22Rv1 (cell line): ENCODE measurements at regions not wholly inside any gene's neighbourhood (a gene's known extent, or its start where the extent isn't known, plus 50 kb on each side); places are given as distances from the start of the nearest gene placed in this dataset.

Experiments used
- ZFX ChIP-seq: fragments of 450-650 bp; IDR thresholded peaks from 2 replicates; pipeline ENCODE4 v1.6.1; 2017; ENCODE audit warnings: antibody characterized with exemption, borderline replicate concordance
- TF ChIP-seq, protein P1 (sequence below): fragments of 450-650 bp; IDR thresholded peaks from 2 replicates; pipeline ENCODE4 v1.5.1; 2017; ENCODE audit warnings: mild to moderate bottlenecking

GRCh38 chr2:59276917-59277316 is 1035.8 kb upstream of the FANCL start:
- TF ChIP-seq, protein P1, sequence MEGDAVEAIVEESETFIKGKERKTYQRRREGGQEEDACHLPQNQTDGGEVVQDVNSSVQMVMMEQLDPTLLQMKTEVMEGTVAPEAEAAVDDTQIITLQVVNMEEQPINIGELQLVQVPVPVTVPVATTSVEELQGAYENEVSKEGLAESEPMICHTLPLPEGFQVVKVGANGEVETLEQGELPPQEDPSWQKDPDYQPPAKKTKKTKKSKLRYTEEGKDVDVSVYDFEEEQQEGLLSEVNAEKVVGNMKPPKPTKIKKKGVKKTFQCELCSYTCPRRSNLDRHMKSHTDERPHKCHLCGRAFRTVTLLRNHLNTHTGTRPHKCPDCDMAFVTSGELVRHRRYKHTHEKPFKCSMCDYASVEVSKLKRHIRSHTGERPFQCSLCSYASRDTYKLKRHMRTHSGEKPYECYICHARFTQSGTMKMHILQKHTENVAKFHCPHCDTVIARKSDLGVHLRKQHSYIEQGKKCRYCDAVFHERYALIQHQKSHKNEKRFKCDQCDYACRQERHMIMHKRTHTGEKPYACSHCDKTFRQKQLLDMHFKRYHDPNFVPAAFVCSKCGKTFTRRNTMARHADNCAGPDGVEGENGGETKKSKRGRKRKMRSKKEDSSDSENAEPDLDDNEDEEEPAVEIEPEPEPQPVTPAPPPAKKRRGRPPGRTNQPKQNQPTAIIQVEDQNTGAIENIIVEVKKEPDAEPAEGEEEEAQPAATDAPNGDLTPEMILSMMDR = no peak
- no peak for TF ChIP-seq ZFX
